ENCODE measurements at regions not wholly inside any gene's neighbourhood (a gene's known extent, or its start where the extent isn't known, plus 50 kb on each side); places are given as distances from the start of the nearest gene placed in this dataset.
"Not testable (repeated sequence)": the region's sequence is repeated elsewhere in the genome, so short reads cannot be mapped to it uniquely, and the experiment has no call there.

- BruUV-seq (replicated peaks): no TSS peak
- TF ChIP-seq CTCF (IDR thresholded peaks at IDR 0.05; ENCODE audit: unreplicated experiment): no peak
- H3K4me3 Mint-ChIP-seq (ENCODE audit: low read depth, unreplicated experiment): no peak overlapping the region
- no peak overlapping the region for H3K27ac Mint-ChIP-seq (ENCODE audit: unreplicated experiment)
- intact Hi-C loops (cut with micrococcal nuclease; ENCODE audit: unreplicated experiment): no loop called here
- H3K4me1 Mint-ChIP-seq (ENCODE audit: low read depth, unreplicated experiment): no peaks in the 10 kb centered on the region
- peaks cover 5% of the 10 kb centered on the region for H3K27me3 Mint-ChIP-seq (ENCODE audit: unreplicated experiment)
- no peaks in the 10 kb centered on the region for H3K9me3 Mint-ChIP-seq (ENCODE audit: low read depth, unreplicated experiment)
- CTCF ChIA-PET: interaction anchor here (0.6 kb wide), 1 partner anchor 219 kb away, joined by 3 read pairs; no protein-coding TSS in a partner anchor
- no peak for DNase-seq
- no peaks in the 10 kb centered on the region for H3K36me3 Mint-ChIP-seq (ENCODE audit: insufficient read depth, unreplicated experiment)
Measured at GRCh38 chr2:9725106-9725505, 94.3 kb upstream of the YWHAQ start.

GRCh38 chr2:9726016-9726415 lies 95.2 kb upstream of the YWHAQ start:
- H3K9me3 Mint-ChIP-seq (ENCODE audit: low read depth, unreplicated experiment); DNase-seq; CTCF ChIA-PET; H3K4me1 Mint-ChIP-seq (ENCODE audit: low read depth, unreplicated experiment); intact Hi-C loops (cut with micrococcal nuclease; ENCODE audit: unreplicated experiment); BruUV-seq (replicated peaks); H3K4me3 Mint-ChIP-seq (ENCODE audit: low read depth, unreplicated experiment); H3K36me3 Mint-ChIP-seq (ENCODE audit: insufficient read depth, unreplicated experiment); H3K27ac Mint-ChIP-seq (ENCODE audit: unreplicated experiment): not testable (repeated sequence)
- H3K27me3 Mint-ChIP-seq (ENCODE audit: unreplicated experiment): peaks cover 13% of the 10 kb centered on the region

- BruUV-seq (replicated peaks); intact Hi-C loops (cut with micrococcal nuclease; ENCODE audit: unreplicated experiment); H3K36me3 Mint-ChIP-seq (ENCODE audit: insufficient read depth, unreplicated experiment); H3K27ac Mint-ChIP-seq (ENCODE audit: unreplicated experiment); DNase-seq; H3K4me3 Mint-ChIP-seq (ENCODE audit: low read depth, unreplicated experiment); H3K4me1 Mint-ChIP-seq (ENCODE audit: low read depth, unreplicated experiment); CTCF ChIA-PET; H3K9me3 Mint-ChIP-seq (ENCODE audit: low read depth, unreplicated experiment): not testable (repeated sequence)
- H3K27me3 Mint-ChIP-seq (ENCODE audit: unreplicated experiment): peaks cover 13% of the 10 kb centered on the region
Measured at GRCh38 chr2:9730523-9730922, 99.7 kb upstream of the YWHAQ start.

- no peak for TF ChIP-seq CTCF (IDR thresholded peaks at IDR 0.05; ENCODE audit: unreplicated experiment)
- CTCF ChIA-PET: no interaction called here
- peaks cover 9% of the 10 kb centered on the region for H3K9me3 Mint-ChIP-seq (ENCODE audit: low read depth, unreplicated experiment)
- no peaks in the 10 kb centered on the region for H3K36me3 Mint-ChIP-seq (ENCODE audit: insufficient read depth, unreplicated experiment)
- H3K4me3 Mint-ChIP-seq (ENCODE audit: low read depth, unreplicated experiment): no peak overlapping the region
- no peaks in the 10 kb centered on the region for H3K4me1 Mint-ChIP-seq (ENCODE audit: low read depth, unreplicated experiment)
- H3K27me3 Mint-ChIP-seq (ENCODE audit: unreplicated experiment): peaks cover 13% of the 10 kb centered on the region
- no peak overlapping the region for H3K27ac Mint-ChIP-seq (ENCODE audit: unreplicated experiment)
- no TSS peak for BruUV-seq (replicated peaks)
- intact Hi-C loops (cut with micrococcal nuclease; ENCODE audit: unreplicated experiment): no loop called here
- DNase-seq: no peak
Measured at GRCh38 chr2:9732824-9733223, 102.0 kb upstream of the YWHAQ start.

GRCh38 chr2:9734308-9734707 lies 103.5 kb upstream of the YWHAQ start:
- Mint-ChIP-seq H3K27me3 (ENCODE audit: unreplicated experiment) (peaks cover 13% of the 10 kb centered on the region), H3K4me1 (ENCODE audit: low read depth, unreplicated experiment) (peaks cover 4% of the 10 kb centered on the region), H3K36me3 (ENCODE audit: insufficient read depth, unreplicated experiment) (no peaks in the 10 kb centered on the region), H3K27ac (ENCODE audit: unreplicated experiment) (no peak overlapping the region), H3K9me3 (ENCODE audit: low read depth, unreplicated experiment) (peaks cover 9% of the 10 kb centered on the region), H3K4me3 (ENCODE audit: low read depth, unreplicated experiment) (no peak overlapping the region)
- no peak for TF ChIP-seq CTCF (IDR thresholded peaks at IDR 0.05; ENCODE audit: unreplicated experiment)
- no TSS peak for BruUV-seq (replicated peaks)
- intact Hi-C loops (cut with micrococcal nuclease; ENCODE audit: unreplicated experiment): no loop called here
- CTCF ChIA-PET: no interaction called here
- no peak for DNase-seq

All from Calu3 (cell line).